Loucy (cell line): ENCODE measurements at regions not wholly inside any gene's neighbourhood (a gene's known extent, or its start where the extent isn't known, plus 50 kb on each side); places are given as distances from the start of the nearest gene placed in this dataset.

Source experiments
- CTCF ChIP-seq: fragments of 200-600 bp; sonication (generic); conservative IDR thresholded peaks from 2 replicates; pipeline ENCODE4 v1.5.1; 2014; ENCODE audit warnings: mild to moderate bottlenecking, antibody characterized with exemption, low read length
- EZH2phosphoT487 ChIP-seq: fragments of 200-600 bp; IDR thresholded peaks from 2 replicates; pipeline ENCODE4 v1.6.1; 2018; ENCODE audit warnings: antibody characterized with exemption, mild to moderate bottlenecking, moderate library complexity, borderline replicate concordance

- TF ChIP-seq CTCF (no peak), EZH2phosphoT487 (no peak)
Measured at GRCh38 chr2:238594796-238595749, 168.3 kb downstream of the ASB1 start.
